OCI-LY3 (cell line): ENCODE measurements at regions not wholly inside any gene's neighbourhood (a gene's known extent, or its start where the extent isn't known, plus 50 kb on each side); places are given as distances from the start of the nearest gene placed in this dataset.
"Not testable (repeated sequence)": the region's sequence is repeated elsewhere in the genome, so short reads cannot be mapped to it uniquely, and the experiment has no call there.

Source experiments
- CTCF ChIP-seq: fragments of 200-600, 300-600 bp; sonication (generic); IDR thresholded peaks from 2 replicates; pipeline ENCODE4 v1.5.1; 2014; ENCODE audit warnings: antibody characterized with exemption, low read length, low read depth
- EZH2phosphoT487 ChIP-seq: fragments of 200-600 bp; shearing (Covaris generic); IDR thresholded peaks from 2 replicates; pipeline ENCODE4 v1.6.1; 2018; ENCODE audit warnings: antibody characterized with exemption, mixed run types, low read depth

GRCh38 chr14:85829601-85830000, 299.7 kb downstream of the FLRT2 start:
- TF ChIP-seq EZH2phosphoT487, CTCF: not testable (repeated sequence)
